ENCODE measurements at regions not wholly inside any gene's neighbourhood (a gene's known extent, or its start where the extent isn't known, plus 50 kb on each side); places are given as distances from the start of the nearest gene placed in this dataset.

- TF ChIP-seq POLR2A (IDR thresholded peaks at IDR 0.05), result no peak
- TF ChIP-seq CTCF (IDR thresholded peaks at IDR 0.05), result no peak
Observed at GRCh38 chr3:68142441-68142840, 488.0 kb upstream of the SUCLG2 start.

Measured in Peyer's patch (tissue), 4 donors.